ENCODE measurements at regions not wholly inside any gene's neighbourhood (a gene's known extent, or its start where the extent isn't known, plus 50 kb on each side); places are given as distances from the start of the nearest gene placed in this dataset.

- TF ChIP-seq CTCF (IDR thresholded peaks at IDR 0.05; ENCODE audit: low read depth, low read length, missing control alignments) = peak; percentile 97
- peak; percentile 54 for DNase-seq (ENCODE audit: extremely low read depth, low read depth)
- H3K4me3 ChIP-seq (replicated peaks; ENCODE audit: low read depth, low read length) = no peak overlapping the region
These were observed 51.1 kb upstream of the ARRDC4 start for GRCh38 chr15:97909291-97909891.

Measured in HFF-Myc (cell line).